Lower leg skin (tissue), 3 donors: ENCODE measurements at regions not wholly inside any gene's neighbourhood (a gene's known extent, or its start where the extent isn't known, plus 50 kb on each side); places are given as distances from the start of the nearest gene placed in this dataset.

Experiments used
- CTCF ChIP-seq, 3 donors: fragments of 450-650 bp; IDR thresholded peaks; one replicate each; pipeline ENCODE4 v1.5.1; 2016; ENCODE audit warnings: antibody characterized with exemption in 3 of 3, mild to moderate bottlenecking in 3 of 3, moderate library complexity in 2 of 3
- POLR2A ChIP-seq, 2 donors: fragments of 450-650 bp; IDR thresholded peaks; one replicate each; pipeline ENCODE4 v1.6.1; 2016 to 2017; ENCODE audit warnings: antibody characterized with exemption in 2 of 2, mild to moderate bottlenecking in 1 of 2, moderate library complexity in 1 of 2

GRCh38 chr3:25064681-25065080 lies 363.4 kb upstream of the RARB start:
- TF ChIP-seq POLR2A (IDR thresholded peaks at IDR 0.05) (no peak), CTCF (IDR thresholded peaks at IDR 0.05) (no peak)
